ENCODE measurements at regions not wholly inside any gene's neighbourhood (a gene's known extent, or its start where the extent isn't known, plus 50 kb on each side); places are given as distances from the start of the nearest gene placed in this dataset.

DNA sequence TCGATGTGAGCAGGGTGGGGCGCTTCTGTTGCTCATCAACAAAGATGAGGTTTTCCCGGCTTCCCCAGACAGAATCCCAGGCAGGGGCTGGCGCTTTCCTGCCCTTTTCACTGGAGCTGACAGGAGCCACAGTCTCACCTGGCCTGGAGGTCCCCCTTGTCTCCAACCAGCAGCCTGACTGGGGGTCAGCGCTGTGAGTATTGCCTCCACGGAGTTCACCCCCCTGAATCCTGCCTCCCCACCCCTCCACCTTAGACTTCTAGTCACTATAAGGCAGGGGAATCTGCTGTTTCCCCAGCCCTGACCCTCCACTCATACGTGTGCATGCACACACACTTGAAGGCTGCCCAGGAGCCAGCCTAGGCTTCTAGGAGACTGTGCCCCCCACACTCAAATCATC, 58.8 kb upstream of the LYVE1 start:
- Mint-ChIP-seq H3K36me3 (no peaks in the 10 kb centered on the region), H3K9me3 (no peaks in the 10 kb centered on the region), H3K27me3 (no peaks in the 10 kb centered on the region), H3K4me3 (no peak overlapping the region), H3K4me1 (peaks cover 16% of the 10 kb centered on the region), H3K27ac (no peak overlapping the region)
- POLR2A ChIA-PET, result interaction anchor here (1.0 kb wide), 1 partner anchor 124 kb away, joined by 3 read pairs; the partner anchor contains the start of gene CTR9
- ATAC-seq (ENCODE audit: low read depth) (no peak), DNase-seq (no peak)

DNA sequence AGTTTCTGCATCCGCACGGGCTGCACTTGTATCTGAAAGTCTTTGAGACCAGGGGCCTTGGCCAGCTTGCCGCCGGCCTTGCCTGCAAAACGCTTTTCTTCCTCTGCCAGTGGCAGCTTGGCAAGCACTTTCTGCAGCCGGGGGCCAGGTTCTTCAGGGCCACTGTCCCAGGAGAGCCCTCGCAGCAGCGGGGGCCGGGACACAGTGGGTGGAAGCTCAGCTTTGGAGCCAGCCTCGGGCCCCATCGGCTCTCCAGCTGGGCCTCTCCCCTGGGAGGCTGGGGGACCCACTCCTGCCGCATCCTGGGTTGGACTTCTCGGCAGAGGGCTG, 57.5 kb upstream of the LYVE1 start:
- H3K36me3 Mint-ChIP-seq, result no peaks in the 10 kb centered on the region
- no peaks in the 10 kb centered on the region for H3K27me3 Mint-ChIP-seq
- H3K27ac Mint-ChIP-seq, result no peak overlapping the region
- POLR2A ChIA-PET, result no interaction called here
- H3K4me1 Mint-ChIP-seq, result peaks cover 16% of the 10 kb centered on the region
- no peak overlapping the region for H3K4me3 Mint-ChIP-seq
- no peak for ATAC-seq (ENCODE audit: low read depth)
- DNase-seq, result no peak
- no peaks in the 10 kb centered on the region for H3K9me3 Mint-ChIP-seq

- DNase-seq (no peak), ATAC-seq (ENCODE audit: low read depth) (no peak)
- Mint-ChIP-seq H3K27ac (no peak overlapping the region), H3K4me1 (peaks cover 16% of the 10 kb centered on the region), H3K27me3 (no peaks in the 10 kb centered on the region), H3K9me3 (no peaks in the 10 kb centered on the region), H3K36me3 (no peaks in the 10 kb centered on the region), H3K4me3 (no peak overlapping the region)
- POLR2A ChIA-PET, result no interaction called here
Observed at GRCh38 chr11:10625281-10625981, 57.0 kb upstream of the LYVE1 start.

- peaks cover 16% of the 10 kb centered on the region for H3K4me1 Mint-ChIP-seq
- POLR2A ChIA-PET, result no interaction called here
Observed at GRCh38 chr11:10623797-10624761, 55.6 kb upstream of the LYVE1 start.

DNA sequence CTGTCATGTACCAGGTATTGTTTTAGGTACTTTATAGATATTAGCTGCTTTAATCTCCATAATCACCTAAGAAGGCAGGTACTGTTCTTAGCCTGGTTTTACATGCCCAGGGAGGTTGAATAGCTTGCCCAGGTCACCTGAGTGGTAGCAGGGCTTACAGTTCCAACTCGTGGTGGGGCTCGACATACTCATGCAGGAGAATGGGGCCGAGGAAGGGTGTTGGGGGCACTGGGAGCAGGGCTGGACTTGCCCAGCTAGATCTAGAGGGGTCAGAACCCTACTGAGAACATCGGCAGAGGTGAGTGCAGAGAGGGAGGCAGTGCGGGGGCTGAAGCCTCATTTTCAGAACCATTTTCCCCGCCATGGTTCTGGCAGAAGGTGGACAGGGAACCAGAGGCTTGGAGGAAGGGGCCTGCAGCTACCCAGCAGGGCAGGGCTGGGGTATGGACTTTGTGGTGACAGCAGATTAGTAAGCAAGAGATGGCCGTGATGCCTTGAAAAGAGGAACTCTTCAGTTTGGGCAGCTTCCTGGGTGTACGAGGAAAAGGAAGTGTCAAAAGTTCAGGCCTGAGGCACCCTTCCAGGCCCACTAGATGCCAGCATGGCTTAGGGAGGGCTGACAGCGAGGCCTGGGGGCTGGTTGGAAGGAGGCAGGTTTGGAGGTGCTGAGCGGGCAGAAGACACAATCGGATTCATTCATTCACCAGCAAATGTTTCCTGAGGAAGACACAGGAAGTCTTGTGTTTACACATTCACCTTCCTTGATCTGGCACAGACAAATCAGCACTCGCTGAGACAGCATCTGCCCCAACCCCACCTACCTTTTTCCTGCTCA, 54.7 kb upstream of the LYVE1 start:
- peak overlapping the region; percentile 86 for H3K27ac Mint-ChIP-seq
- no peak for DNase-seq
- peak overlapping the region; percentile 12 for H3K4me3 Mint-ChIP-seq
- H3K9me3 Mint-ChIP-seq, result no peaks in the 10 kb centered on the region
- POLR2A ChIA-PET, result interaction anchor here (0.7 kb wide), 1 partner anchor 102 kb away, joined by 3 read pairs; no protein-coding TSS in a partner anchor
- peak; percentile 50 for ATAC-seq (ENCODE audit: low read depth)
- H3K27me3 Mint-ChIP-seq, result peaks cover 3% of the 10 kb centered on the region
- H3K36me3 Mint-ChIP-seq, result no peaks in the 10 kb centered on the region
- peaks cover 12% of the 10 kb centered on the region for H3K4me1 Mint-ChIP-seq

More at GRCh38 chr11:10623797-10624761, 55.6 kb upstream of the LYVE1 start:
- no peak for DNase-seq
- H3K27ac Mint-ChIP-seq, result peak overlapping the region; percentile 86
- H3K4me3 Mint-ChIP-seq, result peak overlapping the region; percentile 12
- H3K27me3 Mint-ChIP-seq, result peaks cover 3% of the 10 kb centered on the region
- no peaks in the 10 kb centered on the region for H3K9me3 Mint-ChIP-seq
- no peaks in the 10 kb centered on the region for H3K36me3 Mint-ChIP-seq
- no peak for ATAC-seq (ENCODE audit: low read depth)

- Mint-ChIP-seq H3K4me3 (no peak overlapping the region), H3K27me3 (peaks cover 3% of the 10 kb centered on the region), H3K27ac (no peak overlapping the region), H3K36me3 (no peaks in the 10 kb centered on the region), H3K4me1 (peaks cover 14% of the 10 kb centered on the region), H3K9me3 (no peaks in the 10 kb centered on the region)
- no peak for DNase-seq
- POLR2A ChIA-PET, result no interaction called here
- no peak for ATAC-seq (ENCODE audit: low read depth)
Observed at GRCh38 chr11:10622108-10622507, 53.6 kb upstream of the LYVE1 start.

- H3K27me3 Mint-ChIP-seq, result peaks cover 5% of the 10 kb centered on the region
- H3K27ac Mint-ChIP-seq, result no peak overlapping the region
- peaks cover under 1% of the 10 kb centered on the region for H3K9me3 Mint-ChIP-seq
- ATAC-seq (ENCODE audit: low read depth) (no peak), DNase-seq (no peak)
- peaks cover 14% of the 10 kb centered on the region for H3K4me1 Mint-ChIP-seq
- H3K4me3 Mint-ChIP-seq, result no peak overlapping the region
- H3K36me3 Mint-ChIP-seq, result no peaks in the 10 kb centered on the region
- POLR2A ChIA-PET, result no interaction called here
Observed at GRCh38 chr11:10619131-10619680, 50.7 kb upstream of the LYVE1 start.

GRCh38 chr11:10618490-10618889, 50.0 kb upstream of the LYVE1 start:
- Mint-ChIP-seq H3K27me3 (peaks cover 9% of the 10 kb centered on the region), H3K4me1 (peaks cover 8% of the 10 kb centered on the region), H3K36me3 (no peaks in the 10 kb centered on the region), H3K9me3 (peaks cover 2% of the 10 kb centered on the region), H3K4me3 (no peak overlapping the region), H3K27ac (no peak overlapping the region)
- POLR2A ChIA-PET, result no interaction called here
- ATAC-seq (ENCODE audit: low read depth) (no peak), DNase-seq (no peak)
